ENCODE measurements at regions not wholly inside any gene's neighbourhood (a gene's known extent, or its start where the extent isn't known, plus 50 kb on each side); places are given as distances from the start of the nearest gene placed in this dataset.

- DNase-seq: no peak
- no peak overlapping the region for H3K4me3 Mint-ChIP-seq
- H3K36me3 Mint-ChIP-seq: no peaks in the 10 kb centered on the region
- no peaks in the 10 kb centered on the region for H3K9me3 Mint-ChIP-seq
- no peaks in the 10 kb centered on the region for H3K4me1 Mint-ChIP-seq
- no peak overlapping the region for H3K27ac Mint-ChIP-seq
- H3K27me3 Mint-ChIP-seq: peaks cover 9% of the 10 kb centered on the region
Observed at GRCh38 chr2:175755169-175755568, 246.9 kb downstream of the LNPK start.

- no peaks in the 10 kb centered on the region for H3K9me3 Mint-ChIP-seq
- H3K4me1 Mint-ChIP-seq: no peaks in the 10 kb centered on the region
- no peak for DNase-seq
- no peak overlapping the region for H3K4me3 Mint-ChIP-seq
- H3K27me3 Mint-ChIP-seq: peaks cover 8% of the 10 kb centered on the region
- no peak overlapping the region for H3K27ac Mint-ChIP-seq
- H3K36me3 Mint-ChIP-seq: no peaks in the 10 kb centered on the region
Observed at GRCh38 chr2:175750195-175750594, 251.9 kb downstream of the LNPK start.

- no peak overlapping the region for H3K4me3 Mint-ChIP-seq
- peaks cover 19% of the 10 kb centered on the region for H3K27me3 Mint-ChIP-seq
- no peaks in the 10 kb centered on the region for H3K36me3 Mint-ChIP-seq
- no peak overlapping the region for H3K27ac Mint-ChIP-seq
- no peaks in the 10 kb centered on the region for H3K9me3 Mint-ChIP-seq
- DNase-seq: no peak
- H3K4me1 Mint-ChIP-seq: no peaks in the 10 kb centered on the region
Observed at GRCh38 chr2:175745911-175746310, 256.2 kb downstream of the LNPK start.

- no peaks in the 10 kb centered on the region for H3K4me1 Mint-ChIP-seq
- H3K4me3 Mint-ChIP-seq: no peak overlapping the region
- DNase-seq: no peak
- H3K36me3 Mint-ChIP-seq: no peaks in the 10 kb centered on the region
- H3K9me3 Mint-ChIP-seq: no peaks in the 10 kb centered on the region
- no peak overlapping the region for H3K27ac Mint-ChIP-seq
- peaks cover 22% of the 10 kb centered on the region for H3K27me3 Mint-ChIP-seq
Observed at GRCh38 chr2:175744000-175744399, 258.1 kb downstream of the LNPK start.

- H3K4me1 Mint-ChIP-seq: no peaks in the 10 kb centered on the region
- H3K9me3 Mint-ChIP-seq: no peaks in the 10 kb centered on the region
- no peak for DNase-seq
Observed at GRCh38 chr2:175743011-175743410, 259.1 kb downstream of the LNPK start.

GRCh38 chr2:175742367-175742766 lies 259.7 kb downstream of the LNPK start:
- H3K9me3 Mint-ChIP-seq: no peaks in the 10 kb centered on the region
- no peak for DNase-seq

More at GRCh38 chr2:175743011-175743410, 259.1 kb downstream of the LNPK start:
- Mint-ChIP-seq H3K27me3 (peaks cover 27% of the 10 kb centered on the region), H3K4me3 (no peak overlapping the region), H3K36me3 (no peaks in the 10 kb centered on the region), H3K27ac (no peak overlapping the region)

GRCh38 chr2:175741164-175741563 lies 260.9 kb downstream of the LNPK start:
- no peak overlapping the region for H3K4me3 Mint-ChIP-seq
- H3K27ac Mint-ChIP-seq: no peak overlapping the region
- H3K4me1 Mint-ChIP-seq: no peaks in the 10 kb centered on the region
- peaks cover 31% of the 10 kb centered on the region for H3K27me3 Mint-ChIP-seq
- no peaks in the 10 kb centered on the region for H3K36me3 Mint-ChIP-seq
- no peak for DNase-seq
- H3K9me3 Mint-ChIP-seq: no peaks in the 10 kb centered on the region

More at GRCh38 chr2:175742367-175742766, 259.7 kb downstream of the LNPK start:
- no peak overlapping the region for H3K27ac Mint-ChIP-seq
- H3K4me1 Mint-ChIP-seq: no peaks in the 10 kb centered on the region
- peaks cover 31% of the 10 kb centered on the region for H3K27me3 Mint-ChIP-seq
- no peaks in the 10 kb centered on the region for H3K36me3 Mint-ChIP-seq
- no peak overlapping the region for H3K4me3 Mint-ChIP-seq

- Mint-ChIP-seq H3K27me3 (peaks cover 26% of the 10 kb centered on the region), H3K36me3 (no peaks in the 10 kb centered on the region)
Observed at GRCh38 chr2:175737722-175738361, 264.2 kb downstream of the LNPK start.

GRCh38 chr2:175734686-175735085 lies 267.4 kb downstream of the LNPK start:
- Mint-ChIP-seq H3K27ac (no peak overlapping the region), H3K9me3 (no peaks in the 10 kb centered on the region), H3K4me1 (no peaks in the 10 kb centered on the region), H3K4me3 (no peak overlapping the region), H3K27me3 (peaks cover 28% of the 10 kb centered on the region), H3K36me3 (no peaks in the 10 kb centered on the region)
- DNase-seq: no peak

More at GRCh38 chr2:175737722-175738361, 264.2 kb downstream of the LNPK start:
- H3K9me3 Mint-ChIP-seq: no peaks in the 10 kb centered on the region
- no peak overlapping the region for H3K4me3 Mint-ChIP-seq
- no peak for DNase-seq
- H3K27ac Mint-ChIP-seq: no peak overlapping the region
- no peaks in the 10 kb centered on the region for H3K4me1 Mint-ChIP-seq

GRCh38 chr2:175732531-175732930 lies 269.5 kb downstream of the LNPK start:
- Mint-ChIP-seq H3K4me3 (no peak overlapping the region), H3K36me3 (no peaks in the 10 kb centered on the region), H3K9me3 (no peaks in the 10 kb centered on the region), H3K27me3 (peaks cover 24% of the 10 kb centered on the region), H3K27ac (no peak overlapping the region), H3K4me1 (no peaks in the 10 kb centered on the region)
- no peak for DNase-seq

GRCh38 chr2:175730050-175730449 lies 272.0 kb downstream of the LNPK start:
- Mint-ChIP-seq H3K27ac (no peak overlapping the region), H3K36me3 (no peaks in the 10 kb centered on the region), H3K4me3 (no peak overlapping the region), H3K27me3 (peaks cover 18% of the 10 kb centered on the region), H3K4me1 (no peaks in the 10 kb centered on the region), H3K9me3 (peaks cover 2% of the 10 kb centered on the region)
- no peak for DNase-seq

GRCh38 chr2:175729049-175729706 lies 272.9 kb downstream of the LNPK start:
- H3K27me3 Mint-ChIP-seq: peaks cover 18% of the 10 kb centered on the region
- H3K27ac Mint-ChIP-seq: no peak overlapping the region
- peaks cover 3% of the 10 kb centered on the region for H3K9me3 Mint-ChIP-seq
- no peaks in the 10 kb centered on the region for H3K36me3 Mint-ChIP-seq
- no peak for DNase-seq
- H3K4me3 Mint-ChIP-seq: no peak overlapping the region
- no peaks in the 10 kb centered on the region for H3K4me1 Mint-ChIP-seq

- H3K27me3 Mint-ChIP-seq: peaks cover 14% of the 10 kb centered on the region
- H3K36me3 Mint-ChIP-seq: no peaks in the 10 kb centered on the region
- H3K27ac Mint-ChIP-seq: no peak overlapping the region
Observed at GRCh38 chr2:175728032-175728431, 274.0 kb downstream of the LNPK start.

GRCh38 chr2:175726223-175726622 lies 275.8 kb downstream of the LNPK start:
- Mint-ChIP-seq H3K4me3 (no peak overlapping the region), H3K27me3 (peaks cover 6% of the 10 kb centered on the region), H3K36me3 (no peaks in the 10 kb centered on the region)

More at GRCh38 chr2:175728032-175728431, 274.0 kb downstream of the LNPK start:
- Mint-ChIP-seq H3K4me3 (no peak overlapping the region), H3K4me1 (no peaks in the 10 kb centered on the region), H3K9me3 (peaks cover 4% of the 10 kb centered on the region)
- no peak for DNase-seq

GRCh38 chr2:175709248-175709647 lies 292.8 kb downstream of the LNPK start:
- Mint-ChIP-seq H3K27me3 (peaks cover 43% of the 10 kb centered on the region), H3K4me3 (no peak overlapping the region), H3K27ac (no peak overlapping the region), H3K36me3 (no peaks in the 10 kb centered on the region), H3K4me1 (no peaks in the 10 kb centered on the region), H3K9me3 (peaks cover 2% of the 10 kb centered on the region)
- DNase-seq: no peak

More at GRCh38 chr2:175726223-175726622, 275.8 kb downstream of the LNPK start:
- no peak overlapping the region for H3K27ac Mint-ChIP-seq
- peaks cover 5% of the 10 kb centered on the region for H3K9me3 Mint-ChIP-seq
- no peak for DNase-seq
- H3K4me1 Mint-ChIP-seq: no peaks in the 10 kb centered on the region

GRCh38 chr2:175707322-175707721 lies 294.7 kb downstream of the LNPK start:
- no peaks in the 10 kb centered on the region for H3K4me1 Mint-ChIP-seq
- H3K4me3 Mint-ChIP-seq: no peak overlapping the region

More at GRCh38 chr2:175707322-175707721, 294.7 kb downstream of the LNPK start:
- Mint-ChIP-seq H3K36me3 (no peaks in the 10 kb centered on the region), H3K9me3 (no peaks in the 10 kb centered on the region), H3K27me3 (peaks cover 41% of the 10 kb centered on the region), H3K27ac (no peak overlapping the region)
- no peak for DNase-seq
